Uterus (tissue), 2 donors: ENCODE measurements at regions not wholly inside any gene's neighbourhood (a gene's known extent, or its start where the extent isn't known, plus 50 kb on each side); places are given as distances from the start of the nearest gene placed in this dataset.

ENCODE experiments used
- POLR2A ChIP-seq, 2 donors: fragments of 450-650 bp; IDR thresholded peaks; one replicate each; pipeline ENCODE4 v1.6.1; 2016; ENCODE audit warnings: antibody characterized with exemption in 2 of 2, mild to moderate bottlenecking in 1 of 2, moderate library complexity in 1 of 2
- TF ChIP-seq, protein P1 (sequence below), 4 experiments: fragments of 200-600 bp in 2 of 4; fragments of 450-650 bp in 2 of 4; sonication (generic) in 2 of 4; IDR thresholded peaks; one replicate each; pipeline ENCODE4 v1.5.1; 2016 to 2019; ENCODE audit warnings: antibody characterized with exemption in 4 of 4, mild to moderate bottlenecking in 2 of 4, moderate library complexity in 1 of 4

DNA sequence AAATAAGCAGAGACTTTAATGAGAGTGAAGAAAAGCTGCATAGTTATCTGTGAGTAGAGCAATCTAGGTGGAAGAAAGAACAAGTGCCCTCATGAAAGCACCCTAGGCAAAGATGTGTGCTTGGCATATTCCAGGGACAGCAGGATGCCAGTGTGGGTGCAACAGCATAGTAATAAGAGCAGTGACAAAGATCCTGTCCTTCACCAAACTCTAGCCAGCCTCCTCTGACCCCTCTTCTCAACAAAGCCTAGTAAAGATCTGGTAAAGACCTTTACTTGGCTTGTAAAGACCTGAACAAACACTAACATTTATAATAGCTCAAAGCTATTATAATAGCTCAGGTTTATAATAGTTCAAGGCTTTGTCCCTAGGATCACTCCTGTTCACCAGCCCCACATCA, 735.4 kb downstream of the PCDH7 start:
- TF ChIP-seq, protein P1, sequence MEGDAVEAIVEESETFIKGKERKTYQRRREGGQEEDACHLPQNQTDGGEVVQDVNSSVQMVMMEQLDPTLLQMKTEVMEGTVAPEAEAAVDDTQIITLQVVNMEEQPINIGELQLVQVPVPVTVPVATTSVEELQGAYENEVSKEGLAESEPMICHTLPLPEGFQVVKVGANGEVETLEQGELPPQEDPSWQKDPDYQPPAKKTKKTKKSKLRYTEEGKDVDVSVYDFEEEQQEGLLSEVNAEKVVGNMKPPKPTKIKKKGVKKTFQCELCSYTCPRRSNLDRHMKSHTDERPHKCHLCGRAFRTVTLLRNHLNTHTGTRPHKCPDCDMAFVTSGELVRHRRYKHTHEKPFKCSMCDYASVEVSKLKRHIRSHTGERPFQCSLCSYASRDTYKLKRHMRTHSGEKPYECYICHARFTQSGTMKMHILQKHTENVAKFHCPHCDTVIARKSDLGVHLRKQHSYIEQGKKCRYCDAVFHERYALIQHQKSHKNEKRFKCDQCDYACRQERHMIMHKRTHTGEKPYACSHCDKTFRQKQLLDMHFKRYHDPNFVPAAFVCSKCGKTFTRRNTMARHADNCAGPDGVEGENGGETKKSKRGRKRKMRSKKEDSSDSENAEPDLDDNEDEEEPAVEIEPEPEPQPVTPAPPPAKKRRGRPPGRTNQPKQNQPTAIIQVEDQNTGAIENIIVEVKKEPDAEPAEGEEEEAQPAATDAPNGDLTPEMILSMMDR (IDR thresholded peaks at IDR 0.05), result no peak
- no peak for TF ChIP-seq POLR2A (IDR thresholded peaks at IDR 0.05)
